ENCODE measurements at regions not wholly inside any gene's neighbourhood (a gene's known extent, or its start where the extent isn't known, plus 50 kb on each side); places are given as distances from the start of the nearest gene placed in this dataset.
A peak's percentile ranks its signal among the peaks of the same experiment; 100 is the strongest.

- H3K27me3 Mint-ChIP-seq = no peaks in the 10 kb centered on the region
- no peaks in the 10 kb centered on the region for H3K4me1 Mint-ChIP-seq (ENCODE audit: low read depth)
- H3K4me3 Mint-ChIP-seq = no peak overlapping the region
- H3K9me3 Mint-ChIP-seq (ENCODE audit: low read depth) = peaks cover 5% of the 10 kb centered on the region
- no peaks in the 10 kb centered on the region for H3K36me3 Mint-ChIP-seq
- H3K27ac Mint-ChIP-seq = peak overlapping the region; percentile 51
These were observed 374.6 kb upstream of the LRATD1 start for GRCh38 chr2:14257801-14258507.

GRCh38 chr2:14261771-14262170, 370.7 kb upstream of the LRATD1 start:
- Mint-ChIP-seq H3K4me1 (ENCODE audit: low read depth) (no peaks in the 10 kb centered on the region), H3K27me3 (no peaks in the 10 kb centered on the region), H3K36me3 (no peaks in the 10 kb centered on the region), H3K27ac (no peak overlapping the region), H3K9me3 (ENCODE audit: low read depth) (peaks cover 17% of the 10 kb centered on the region), H3K4me3 (no peak overlapping the region)

GRCh38 chr2:14263053-14263452, 369.5 kb upstream of the LRATD1 start:
- H3K4me3 Mint-ChIP-seq = no peak overlapping the region
- no peaks in the 10 kb centered on the region for H3K4me1 Mint-ChIP-seq (ENCODE audit: low read depth)
- H3K27ac Mint-ChIP-seq = no peak overlapping the region
- peaks cover 20% of the 10 kb centered on the region for H3K9me3 Mint-ChIP-seq (ENCODE audit: low read depth)
- no peaks in the 10 kb centered on the region for H3K27me3 Mint-ChIP-seq
- no peaks in the 10 kb centered on the region for H3K36me3 Mint-ChIP-seq

- no peak overlapping the region for H3K4me3 Mint-ChIP-seq
- no peaks in the 10 kb centered on the region for H3K36me3 Mint-ChIP-seq
- H3K4me1 Mint-ChIP-seq (ENCODE audit: low read depth) = no peaks in the 10 kb centered on the region
- peaks cover 13% of the 10 kb centered on the region for H3K9me3 Mint-ChIP-seq (ENCODE audit: low read depth)
- no peaks in the 10 kb centered on the region for H3K27me3 Mint-ChIP-seq
- no peak overlapping the region for H3K27ac Mint-ChIP-seq
These were observed 362.4 kb upstream of the LRATD1 start for GRCh38 chr2:14270036-14270582.

- no peaks in the 10 kb centered on the region for H3K27me3 Mint-ChIP-seq
- no peak overlapping the region for H3K4me3 Mint-ChIP-seq
- no peak overlapping the region for H3K27ac Mint-ChIP-seq
- H3K4me1 Mint-ChIP-seq (ENCODE audit: low read depth) = no peaks in the 10 kb centered on the region
- H3K36me3 Mint-ChIP-seq = no peaks in the 10 kb centered on the region
- peaks cover 6% of the 10 kb centered on the region for H3K9me3 Mint-ChIP-seq (ENCODE audit: low read depth)
These were observed 360.0 kb upstream of the LRATD1 start for GRCh38 chr2:14272396-14273075.

- Mint-ChIP-seq H3K36me3 (no peaks in the 10 kb centered on the region), H3K4me1 (ENCODE audit: low read depth) (no peaks in the 10 kb centered on the region), H3K27me3 (no peaks in the 10 kb centered on the region), H3K9me3 (ENCODE audit: low read depth) (peaks cover 6% of the 10 kb centered on the region), H3K4me3 (no peak overlapping the region), H3K27ac (no peak overlapping the region)
These were observed 358.9 kb upstream of the LRATD1 start for GRCh38 chr2:14273650-14274049.

GRCh38 chr2:14284244-14284643, 348.3 kb upstream of the LRATD1 start:
- no peaks in the 10 kb centered on the region for H3K36me3 Mint-ChIP-seq
- peaks cover 18% of the 10 kb centered on the region for H3K9me3 Mint-ChIP-seq (ENCODE audit: low read depth)
- no peaks in the 10 kb centered on the region for H3K27me3 Mint-ChIP-seq
- H3K4me1 Mint-ChIP-seq (ENCODE audit: low read depth) = no peaks in the 10 kb centered on the region
- H3K27ac Mint-ChIP-seq = no peak overlapping the region
- no peak overlapping the region for H3K4me3 Mint-ChIP-seq

GRCh38 chr2:14285812-14286211, 346.7 kb upstream of the LRATD1 start:
- Mint-ChIP-seq H3K4me3 (no peak overlapping the region), H3K9me3 (ENCODE audit: low read depth) (peaks cover 18% of the 10 kb centered on the region), H3K36me3 (no peaks in the 10 kb centered on the region), H3K27me3 (no peaks in the 10 kb centered on the region), H3K4me1 (ENCODE audit: low read depth) (no peaks in the 10 kb centered on the region), H3K27ac (no peak overlapping the region)

- no peak overlapping the region for H3K27ac Mint-ChIP-seq
These were observed 344.5 kb upstream of the LRATD1 start for GRCh38 chr2:14288016-14288415.

GRCh38 chr2:14292964-14293363, 339.6 kb upstream of the LRATD1 start:
- no peak overlapping the region for H3K27ac Mint-ChIP-seq
- H3K36me3 Mint-ChIP-seq = no peaks in the 10 kb centered on the region

More at GRCh38 chr2:14288016-14288415, 344.5 kb upstream of the LRATD1 start:
- Mint-ChIP-seq H3K4me1 (ENCODE audit: low read depth) (no peaks in the 10 kb centered on the region), H3K4me3 (no peak overlapping the region), H3K27me3 (no peaks in the 10 kb centered on the region), H3K36me3 (no peaks in the 10 kb centered on the region), H3K9me3 (ENCODE audit: low read depth) (peaks cover 14% of the 10 kb centered on the region)

GRCh38 chr2:14297340-14297739, 335.2 kb upstream of the LRATD1 start:
- Mint-ChIP-seq H3K27me3 (no peaks in the 10 kb centered on the region), H3K9me3 (ENCODE audit: low read depth) (peaks cover 9% of the 10 kb centered on the region), H3K27ac (no peak overlapping the region), H3K4me3 (no peak overlapping the region), H3K36me3 (no peaks in the 10 kb centered on the region), H3K4me1 (ENCODE audit: low read depth) (no peaks in the 10 kb centered on the region)

More at GRCh38 chr2:14292964-14293363, 339.6 kb upstream of the LRATD1 start:
- Mint-ChIP-seq H3K4me3 (no peak overlapping the region), H3K9me3 (ENCODE audit: low read depth) (no peaks in the 10 kb centered on the region), H3K4me1 (ENCODE audit: low read depth) (no peaks in the 10 kb centered on the region), H3K27me3 (no peaks in the 10 kb centered on the region)

- Mint-ChIP-seq H3K36me3 (no peaks in the 10 kb centered on the region), H3K4me1 (ENCODE audit: low read depth) (no peaks in the 10 kb centered on the region), H3K9me3 (ENCODE audit: low read depth) (peaks cover 9% of the 10 kb centered on the region), H3K27me3 (no peaks in the 10 kb centered on the region), H3K4me3 (no peak overlapping the region), H3K27ac (no peak overlapping the region)
These were observed 334.6 kb upstream of the LRATD1 start for GRCh38 chr2:14297906-14298305.

GRCh38 chr2:14301331-14301730, 331.2 kb upstream of the LRATD1 start:
- Mint-ChIP-seq H3K27me3 (no peaks in the 10 kb centered on the region), H3K4me1 (ENCODE audit: low read depth) (no peaks in the 10 kb centered on the region), H3K4me3 (no peak overlapping the region)

GRCh38 chr2:14303366-14304115, 329.0 kb upstream of the LRATD1 start:
- H3K27ac Mint-ChIP-seq = no peak overlapping the region
- H3K27me3 Mint-ChIP-seq = no peaks in the 10 kb centered on the region
- no peaks in the 10 kb centered on the region for H3K4me1 Mint-ChIP-seq (ENCODE audit: low read depth)
- peaks cover 7% of the 10 kb centered on the region for H3K9me3 Mint-ChIP-seq (ENCODE audit: low read depth)
- H3K36me3 Mint-ChIP-seq = no peaks in the 10 kb centered on the region
- H3K4me3 Mint-ChIP-seq = no peak overlapping the region

More at GRCh38 chr2:14301331-14301730, 331.2 kb upstream of the LRATD1 start:
- peaks cover 9% of the 10 kb centered on the region for H3K9me3 Mint-ChIP-seq (ENCODE audit: low read depth)
- H3K36me3 Mint-ChIP-seq = no peaks in the 10 kb centered on the region
- no peak overlapping the region for H3K27ac Mint-ChIP-seq

- Mint-ChIP-seq H3K9me3 (ENCODE audit: low read depth) (no peaks in the 10 kb centered on the region), H3K27ac (no peak overlapping the region), H3K4me3 (no peak overlapping the region), H3K36me3 (no peaks in the 10 kb centered on the region), H3K27me3 (no peaks in the 10 kb centered on the region), H3K4me1 (ENCODE audit: low read depth) (no peaks in the 10 kb centered on the region)
These were observed 328.2 kb upstream of the LRATD1 start for GRCh38 chr2:14304326-14304725.

Data from activated naive CD8-positive, alpha-beta T cell (primary cell).